GM19240 (cell line): ENCODE measurements at regions not wholly inside any gene's neighbourhood (a gene's known extent, or its start where the extent isn't known, plus 50 kb on each side); places are given as distances from the start of the nearest gene placed in this dataset.
"Not testable (repeated sequence)": the region's sequence is repeated elsewhere in the genome, so short reads cannot be mapped to it uniquely, and the experiment has no call there.

Source experiments
- DNase-seq: peaks from one replicate; pipeline ENCODE4 v3.0.0; 2011; ENCODE audit warnings: low spot score; ENCODE audit not compliant: insufficient read length

DNA sequence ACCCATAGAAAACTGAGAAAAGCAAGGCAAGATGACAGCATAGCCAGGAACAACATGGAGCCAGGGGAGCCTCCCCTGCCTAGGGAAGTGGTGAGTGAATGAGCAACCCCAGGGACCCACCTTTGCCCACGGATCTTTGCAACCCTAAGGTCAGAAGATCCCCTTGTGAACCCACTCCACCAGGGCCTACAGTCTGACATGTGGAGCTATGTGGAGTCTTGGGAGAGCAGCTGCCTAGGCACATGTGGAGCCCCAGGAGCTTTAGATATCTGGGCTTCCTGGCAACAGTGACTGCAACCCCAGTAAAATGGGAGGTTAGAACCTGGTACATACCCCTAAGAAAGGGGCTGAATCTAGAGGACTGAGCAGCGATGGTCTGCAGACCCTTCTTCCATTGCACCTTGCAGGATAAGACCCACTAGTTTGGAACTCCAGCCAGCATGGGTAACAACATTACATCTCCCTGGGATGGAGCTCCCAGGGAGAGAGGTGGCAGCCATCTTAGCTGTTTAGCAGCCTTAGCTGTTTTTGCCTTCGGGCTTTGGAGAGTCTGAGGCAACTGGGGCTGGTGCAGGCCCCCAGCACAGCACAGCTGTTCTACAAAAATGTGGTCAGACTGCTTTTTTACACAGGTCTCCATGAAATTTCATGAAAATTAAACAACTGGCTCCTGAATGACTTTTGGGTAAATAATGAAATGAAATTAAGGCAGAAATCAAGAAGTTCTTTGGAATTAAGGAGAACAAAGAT, 104.7 kb upstream of the TRIM2 start:
- no peak for DNase-seq

DNA sequence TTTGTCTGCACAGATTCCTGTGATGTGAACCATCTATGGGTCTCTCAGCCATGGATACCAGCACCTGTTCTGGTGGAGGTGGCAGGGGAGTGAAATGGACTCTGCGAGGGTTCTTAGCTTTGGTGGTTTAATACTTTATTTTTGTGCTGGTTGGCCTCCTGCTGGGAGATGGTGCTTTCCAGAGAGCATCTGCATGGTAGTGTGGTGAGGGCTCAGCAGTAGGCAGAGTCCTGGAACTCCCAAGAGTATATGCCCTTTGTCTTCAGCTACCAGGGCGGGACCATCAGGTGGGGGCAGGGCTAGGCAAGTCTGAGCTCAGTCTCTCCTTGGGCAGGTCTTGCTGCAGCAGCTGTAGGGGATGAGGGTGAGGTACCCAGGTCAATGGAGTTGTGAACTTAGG, 97.5 kb upstream of the TRIM2 start:
- DNase-seq: not testable (repeated sequence)

- no peak for DNase-seq
These were observed 97.0 kb upstream of the TRIM2 start for GRCh38 chr4:153107246-153107645.

DNA sequence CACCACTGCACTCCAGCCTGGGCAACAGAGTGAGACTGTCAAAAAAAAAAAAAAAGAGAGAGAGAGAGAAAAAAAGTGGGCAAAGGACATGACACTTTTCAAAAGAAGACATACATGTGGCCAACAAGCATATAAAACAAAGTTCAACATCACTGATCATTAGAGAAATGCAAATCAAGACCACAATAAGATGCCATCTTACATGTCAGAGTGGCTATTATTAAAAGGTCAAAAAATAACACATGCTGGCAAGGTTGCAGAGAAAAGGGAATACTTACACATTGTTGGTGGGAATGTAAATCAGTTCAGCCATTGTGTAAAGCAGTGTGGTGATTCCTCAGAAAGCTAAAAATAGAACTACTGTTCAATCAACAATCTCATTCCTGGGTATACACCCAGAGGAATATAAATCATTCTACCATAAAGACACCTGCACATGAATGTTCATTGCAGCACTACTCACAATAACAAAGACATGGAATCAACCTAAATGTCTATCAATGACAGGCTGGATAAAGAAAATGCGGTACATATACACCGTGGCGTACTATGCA, 94.9 kb upstream of the TRIM2 start:
- DNase-seq: no peak

- no peak for DNase-seq
These were observed 93.5 kb upstream of the TRIM2 start for GRCh38 chr4:153110739-153111138.

- no peak for DNase-seq
These were observed 92.7 kb upstream of the TRIM2 start for GRCh38 chr4:153111426-153112040.

DNA sequence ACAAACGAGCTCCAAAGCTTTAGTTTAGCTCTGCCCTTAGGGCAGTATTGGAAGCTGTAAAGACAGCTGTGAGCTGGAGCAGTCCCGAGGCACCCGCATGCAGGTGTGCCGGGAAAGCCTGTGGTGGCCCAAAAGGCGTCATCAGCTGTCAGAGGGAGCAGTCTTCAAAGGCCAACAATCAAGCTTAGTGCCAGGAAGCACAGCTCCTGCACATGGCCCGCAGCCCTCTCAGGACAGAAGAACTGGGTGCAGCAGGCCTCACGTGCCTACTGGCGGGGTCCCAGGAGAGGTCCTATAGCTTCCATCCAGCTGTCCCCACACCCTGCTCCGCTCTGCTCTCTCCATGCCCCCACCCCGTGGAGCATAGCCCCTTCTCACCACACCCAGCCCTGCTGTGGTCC, 92.2 kb upstream of the TRIM2 start:
- DNase-seq: no peak

- no peak for DNase-seq
These were observed 91.0 kb upstream of the TRIM2 start for GRCh38 chr4:153113061-153113837.

GRCh38 chr4:153113838-153114105, 90.5 kb upstream of the TRIM2 start:
- no peak for DNase-seq

DNA sequence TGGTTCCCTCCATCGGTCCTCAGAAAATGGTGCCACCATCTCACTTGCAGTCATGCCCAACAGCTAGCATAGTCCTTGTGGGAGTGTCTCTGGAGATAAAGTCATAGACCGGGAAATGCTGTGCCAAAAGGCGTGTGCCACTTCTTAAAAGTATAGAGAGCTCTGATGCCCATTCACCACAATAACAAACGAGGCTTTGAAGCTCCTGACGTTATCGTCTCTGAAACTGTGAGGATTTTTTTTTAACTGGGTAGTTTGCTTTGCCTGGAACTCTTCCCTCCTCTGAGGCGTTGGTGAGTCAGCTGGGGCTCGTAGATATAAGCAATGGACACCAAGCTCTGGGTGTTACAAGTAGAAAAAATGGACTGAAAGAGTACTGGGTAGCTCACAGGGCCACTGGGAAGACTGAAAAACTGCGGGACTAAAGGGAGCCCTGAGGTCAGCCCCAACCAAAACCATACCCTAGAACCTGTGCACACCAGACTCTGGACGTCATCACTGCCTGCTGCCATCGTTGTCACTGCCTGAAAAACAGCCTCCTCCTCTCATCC, 89.4 kb upstream of the TRIM2 start:
- no peak for DNase-seq

DNA sequence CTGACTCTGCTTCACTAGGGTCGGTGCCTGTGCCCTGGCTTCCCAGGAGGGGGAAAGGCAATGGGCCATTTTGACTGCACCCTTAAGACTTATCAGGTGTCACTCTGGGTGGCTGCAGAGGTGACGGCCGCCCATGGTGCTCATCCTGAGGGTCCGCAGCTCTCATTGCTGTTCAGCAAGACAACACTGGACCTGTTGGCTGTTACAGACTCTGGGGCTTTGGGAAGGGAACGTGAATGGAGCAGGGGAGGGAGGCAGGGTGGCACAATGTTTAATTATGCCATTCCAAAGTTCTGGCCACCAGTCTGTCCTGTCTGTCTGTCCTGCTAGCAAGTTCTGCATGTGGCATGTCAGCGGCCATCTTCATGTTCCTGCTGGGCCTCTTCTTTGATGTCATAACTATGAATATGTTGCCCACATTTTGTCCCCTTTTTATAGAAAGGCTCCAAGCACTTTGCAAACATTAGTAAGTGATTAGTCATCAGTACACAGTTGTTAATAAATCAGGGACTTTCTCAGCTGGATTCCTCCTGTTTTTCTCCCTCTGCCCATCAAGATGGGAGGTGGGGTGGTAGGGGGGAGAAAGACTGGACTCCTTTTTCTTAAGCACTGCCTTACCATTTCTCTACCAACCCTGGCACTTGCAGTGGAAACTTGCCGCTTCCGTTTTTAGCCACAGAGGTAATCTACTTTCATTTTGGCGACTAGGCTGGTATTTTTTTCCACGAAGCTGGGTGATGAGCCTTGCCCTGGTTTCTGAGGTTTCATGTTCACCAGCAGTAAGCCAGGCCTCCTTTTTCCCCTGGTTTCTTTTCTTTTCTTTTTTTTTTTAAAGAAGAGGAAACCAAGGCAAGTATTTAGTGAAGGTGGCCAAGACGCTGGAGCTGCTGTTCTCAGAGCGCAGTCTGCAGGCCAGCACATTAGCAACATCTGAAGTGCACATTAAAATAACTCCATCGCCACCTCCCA, 88.6 kb upstream of the TRIM2 start:
- DNase-seq: peak; percentile 38

DNA sequence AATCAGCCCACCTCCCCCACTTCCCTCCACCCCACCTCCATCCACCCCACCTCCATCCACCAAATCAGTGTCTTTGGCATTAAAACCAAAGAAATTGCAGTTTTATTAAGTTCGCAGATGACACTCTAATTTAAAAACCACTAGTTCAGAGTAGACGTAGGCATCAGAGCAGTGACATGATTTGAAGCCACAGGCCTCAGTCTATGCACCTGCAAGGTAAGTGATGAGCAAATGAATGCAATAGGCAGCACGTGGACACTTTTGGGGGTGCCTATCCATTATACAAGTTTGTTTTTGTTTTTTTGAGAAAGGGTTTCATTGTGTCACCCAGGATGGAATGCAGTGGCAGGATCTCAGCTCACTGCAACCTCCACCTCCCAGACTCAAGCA, 88.0 kb upstream of the TRIM2 start:
- no peak for DNase-seq

GRCh38 chr4:153116801-153117200, 87.4 kb upstream of the TRIM2 start:
- DNase-seq: no peak

DNA sequence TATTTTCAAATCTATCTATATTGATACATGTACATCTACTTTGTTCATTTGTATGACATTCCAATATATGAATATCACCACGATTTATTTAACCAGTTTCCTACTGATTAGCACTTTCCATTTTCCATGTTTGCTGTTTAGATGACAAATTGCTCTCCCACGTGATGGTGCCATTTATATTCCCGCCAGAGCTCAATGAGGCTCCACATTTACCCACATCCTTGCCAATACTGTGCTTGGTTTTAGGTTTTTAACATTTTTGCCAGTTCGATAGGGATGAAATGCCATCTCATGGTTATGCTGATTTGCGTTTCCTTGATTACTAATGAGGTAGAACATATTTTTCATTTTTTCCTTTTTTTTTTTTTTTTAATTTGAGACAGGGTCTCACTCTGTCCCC, 86.7 kb upstream of the TRIM2 start:
- no peak for DNase-seq

DNA sequence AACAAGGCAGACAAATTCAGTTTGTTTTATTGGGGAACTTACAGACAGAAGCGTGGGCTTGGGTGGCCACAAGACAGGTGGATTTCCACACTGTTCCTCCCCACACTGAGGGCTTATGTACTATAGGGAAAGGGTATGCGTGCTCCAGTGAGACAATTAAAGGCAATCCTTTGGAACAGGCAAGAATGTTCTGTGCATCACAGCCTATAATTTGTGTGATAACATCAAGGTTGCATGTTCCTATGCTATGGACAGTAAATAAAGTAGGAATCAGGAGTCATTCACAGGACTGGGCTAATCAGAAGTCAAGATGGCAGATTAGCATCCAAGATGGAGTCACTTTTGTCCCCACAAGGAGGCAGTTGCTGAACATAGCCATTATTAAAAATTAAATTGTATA, 84.6 kb upstream of the TRIM2 start:
- no peak for DNase-seq

DNA sequence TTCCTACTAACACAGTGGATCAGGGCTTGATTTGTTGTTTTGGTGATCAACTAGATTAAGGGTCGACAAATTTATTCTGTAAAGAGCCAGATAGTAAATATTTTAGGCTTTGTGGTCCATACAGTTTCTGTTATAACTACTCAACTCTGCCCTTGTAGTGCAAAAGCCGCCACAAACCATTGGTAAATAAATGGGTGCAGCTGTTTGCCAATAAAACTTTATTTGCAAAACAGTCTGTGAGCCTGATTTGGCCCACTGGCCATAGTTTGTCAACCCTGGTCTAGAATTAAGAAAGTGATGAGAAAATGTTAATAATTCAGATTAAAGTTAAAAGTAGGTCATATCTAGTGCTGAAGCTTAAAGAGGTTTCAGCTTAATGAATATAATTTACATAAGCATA, 84.0 kb upstream of the TRIM2 start:
- DNase-seq: no peak

DNA sequence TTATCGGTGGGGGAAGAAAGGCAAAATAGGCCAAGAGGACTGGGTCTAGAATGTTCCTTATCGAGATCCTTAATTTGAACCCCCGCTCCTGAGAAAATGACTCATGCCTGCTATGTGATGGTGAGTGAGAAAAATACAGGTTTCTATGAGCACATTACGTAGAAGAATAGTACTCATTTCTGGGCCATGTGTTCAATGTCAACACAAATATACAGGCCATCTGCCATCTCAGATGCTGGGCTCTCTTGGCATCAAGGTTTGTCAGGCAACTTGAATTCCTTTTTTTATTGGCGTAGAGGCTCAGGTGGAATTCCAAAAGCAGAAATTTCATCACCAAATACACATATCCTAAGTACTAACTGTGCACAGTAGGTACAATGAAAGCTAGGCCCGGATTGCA, 81.4 kb upstream of the TRIM2 start:
- DNase-seq: no peak

DNA sequence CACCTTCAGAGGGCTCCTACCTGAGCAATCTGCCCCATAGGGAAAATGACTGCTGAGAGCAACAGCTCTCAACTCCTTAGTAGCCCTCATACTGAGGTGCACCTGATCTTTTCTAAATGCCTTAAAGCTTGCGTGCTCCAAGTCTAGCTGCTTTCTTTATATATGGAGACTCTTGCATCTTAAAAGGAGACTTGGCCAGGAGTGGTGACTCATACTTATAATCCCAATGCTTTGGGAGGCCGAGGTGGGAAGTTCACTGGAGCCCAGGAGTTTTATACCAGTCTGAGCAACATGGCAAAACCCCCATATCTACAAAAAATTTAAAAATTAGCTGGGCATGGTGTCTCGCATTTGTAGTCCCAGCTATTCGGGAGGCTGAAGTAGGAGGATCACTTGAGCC, 78.1 kb upstream of the TRIM2 start:
- DNase-seq: no peak

DNA sequence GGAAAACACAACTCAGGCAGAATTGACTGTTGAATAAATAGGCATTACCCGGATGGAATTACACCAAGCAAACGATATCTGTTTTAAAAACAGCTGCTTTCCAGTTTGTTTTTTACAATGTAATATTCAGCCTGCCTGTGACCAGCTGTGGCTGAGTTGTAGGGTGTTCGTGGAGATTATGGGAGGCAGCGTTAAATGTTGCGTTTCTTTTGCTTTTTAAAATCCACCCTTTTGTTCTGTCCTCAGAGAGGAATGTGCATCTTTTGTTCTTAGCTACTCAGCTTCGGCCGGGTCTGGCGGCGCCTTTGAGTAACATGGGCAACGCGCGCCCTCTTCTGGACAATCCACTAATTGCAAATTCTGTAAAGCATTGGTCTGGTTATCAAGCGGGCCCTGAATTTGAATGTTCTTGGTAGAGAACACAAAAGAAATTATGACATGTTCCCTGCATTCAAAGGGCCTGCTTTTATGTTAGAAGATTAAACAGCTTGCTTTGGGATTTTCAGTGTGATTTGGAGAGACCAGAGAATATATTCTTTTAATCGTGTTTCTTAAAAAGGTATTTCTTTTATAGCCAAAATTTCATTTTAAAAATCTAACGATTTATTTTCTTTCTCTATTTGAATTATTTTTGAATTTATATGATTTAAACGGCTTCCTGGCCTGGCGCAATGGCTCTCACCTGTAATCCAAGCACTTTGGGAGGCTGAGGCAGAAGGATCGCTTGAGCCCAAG, 76.3 kb upstream of the TRIM2 start:
- peak; percentile 42 for DNase-seq

GRCh38 chr4:153131596-153131995, 72.6 kb upstream of the TRIM2 start:
- no peak for DNase-seq
